ENCODE measurements at regions not wholly inside any gene's neighbourhood (a gene's known extent, or its start where the extent isn't known, plus 50 kb on each side); places are given as distances from the start of the nearest gene placed in this dataset.

- TF ChIP-seq EP300 (IDR thresholded peaks at IDR 0.05): no peak
- no peak for TF ChIP-seq CTCF (IDR thresholded peaks at IDR 0.05)
- TF ChIP-seq POLR2AphosphoS5 (IDR thresholded peaks at IDR 0.05): no peak
These were observed 616.6 kb upstream of the GOT2 start for GRCh38 chr16:59350670-59351069.
